Chondrocyte (in vitro differentiated cells): ENCODE measurements at regions not wholly inside any gene's neighbourhood (a gene's known extent, or its start where the extent isn't known, plus 50 kb on each side); places are given as distances from the start of the nearest gene placed in this dataset.
A peak's percentile ranks its signal among the peaks of the same experiment; 100 is the strongest.

Experiments used
- DNase-seq: peaks from one replicate; pipeline ENCODE4 v3.0.0; 2021; ENCODE audit warnings: mixed read lengths, low spot score
- H3K27ac Mint-ChIP-seq: one replicate; pipeline ENCODE4 v1.8.0; 2021; ENCODE audit warnings: mild to moderate bottlenecking, moderate library complexity, mixed read lengths; ENCODE audit not compliant: unreplicated experiment
- H3K27me3 Mint-ChIP-seq: 2 replicates; pipeline ENCODE4 v1.8.0; 2021; ENCODE audit warnings: low read depth, mixed read lengths
- H3K36me3 Mint-ChIP-seq: 2 replicates; pipeline ENCODE4 v1.8.0; 2021; ENCODE audit warnings: low read depth, mixed read lengths
- H3K4me1 Mint-ChIP-seq: 2 replicates; pipeline ENCODE4 v1.8.0; 2021; ENCODE audit warnings: low read depth, mild to moderate bottlenecking, mixed read lengths
- H3K4me3 Mint-ChIP-seq: one replicate; pipeline ENCODE4 v1.8.0; 2021; ENCODE audit warnings: mild to moderate bottlenecking, moderate library complexity, mixed read lengths; ENCODE audit not compliant: unreplicated experiment
- H3K9me3 Mint-ChIP-seq: 2 replicates; pipeline ENCODE4 v1.8.0; 2021; ENCODE audit warnings: low read depth, mixed read lengths
- CTCF ChIP-seq: fragments of 200-600 bp; sonication (generic); IDR thresholded peaks from 2 replicates; pipeline ENCODE4 v1.5.0; 2021; ENCODE audit warnings: antibody characterized with exemption, mild to moderate bottlenecking, moderate library complexity

- no peak for DNase-seq
- H3K27me3 Mint-ChIP-seq: peaks cover 36% of the 10 kb centered on the region
- H3K27ac Mint-ChIP-seq: no peak overlapping the region
- no peak for TF ChIP-seq CTCF
- peaks cover 13% of the 10 kb centered on the region for H3K9me3 Mint-ChIP-seq
- peaks cover 10% of the 10 kb centered on the region for H3K36me3 Mint-ChIP-seq
- H3K4me1 Mint-ChIP-seq: peaks cover 8% of the 10 kb centered on the region
- no peak overlapping the region for H3K4me3 Mint-ChIP-seq
Observed at GRCh38 chr20:4581838-4582237, 104.4 kb upstream of the PRNP start.

GRCh38 chr20:4578375-4578774 is 107.9 kb upstream of the PRNP start:
- no peak for DNase-seq
- TF ChIP-seq CTCF: no peak
- Mint-ChIP-seq H3K4me3 (no peak overlapping the region), H3K27me3 (peaks cover 47% of the 10 kb centered on the region), H3K36me3 (peaks cover 4% of the 10 kb centered on the region), H3K4me1 (no peaks in the 10 kb centered on the region), H3K27ac (no peak overlapping the region), H3K9me3 (peaks cover 6% of the 10 kb centered on the region)

- no peak for DNase-seq
- Mint-ChIP-seq H3K27ac (no peak overlapping the region), H3K9me3 (peaks cover 6% of the 10 kb centered on the region), H3K4me3 (no peak overlapping the region), H3K4me1 (no peaks in the 10 kb centered on the region), H3K27me3 (peaks cover 50% of the 10 kb centered on the region), H3K36me3 (peaks cover 4% of the 10 kb centered on the region)
- no peak for TF ChIP-seq CTCF
Observed at GRCh38 chr20:4574356-4574690, 111.9 kb upstream of the PRNP start.

- no peaks in the 10 kb centered on the region for H3K4me1 Mint-ChIP-seq
- DNase-seq: no peak
- no peak overlapping the region for H3K4me3 Mint-ChIP-seq
- peaks cover 6% of the 10 kb centered on the region for H3K9me3 Mint-ChIP-seq
- H3K36me3 Mint-ChIP-seq: peaks cover 4% of the 10 kb centered on the region
- TF ChIP-seq CTCF: no peak
- H3K27ac Mint-ChIP-seq: no peak overlapping the region
- peaks cover 49% of the 10 kb centered on the region for H3K27me3 Mint-ChIP-seq
Observed at GRCh38 chr20:4573564-4574355, 112.5 kb upstream of the PRNP start.

- Mint-ChIP-seq H3K9me3 (no peaks in the 10 kb centered on the region), H3K27me3 (peaks cover 33% of the 10 kb centered on the region), H3K4me1 (no peaks in the 10 kb centered on the region), H3K27ac (peak overlapping the region; percentile 34), H3K36me3 (no peaks in the 10 kb centered on the region), H3K4me3 (no peak overlapping the region)
- no peak for TF ChIP-seq CTCF
- no peak for DNase-seq
Observed at GRCh38 chr20:4571759-4572531, 114.3 kb upstream of the PRNP start.
